C4-2B (cell line): ENCODE measurements at regions not wholly inside any gene's neighbourhood (a gene's known extent, or its start where the extent isn't known, plus 50 kb on each side); places are given as distances from the start of the nearest gene placed in this dataset.

ENCODE experiments used
- H3K27ac ChIP-seq: fragments of 450-650 bp; 2 replicates; pipeline ENCODE4 v1.5.1; 2017
- ZFX ChIP-seq: fragments of 450-650 bp; IDR thresholded peaks from 2 replicates; pipeline ENCODE4 v1.6.1; 2017
- TF ChIP-seq, protein P1 (sequence below): fragments of 450-650 bp; conservative IDR thresholded peaks from 2 replicates; pipeline ENCODE4 v1.5.1; 2017; ENCODE audit warnings: mild to moderate bottlenecking

DNA sequence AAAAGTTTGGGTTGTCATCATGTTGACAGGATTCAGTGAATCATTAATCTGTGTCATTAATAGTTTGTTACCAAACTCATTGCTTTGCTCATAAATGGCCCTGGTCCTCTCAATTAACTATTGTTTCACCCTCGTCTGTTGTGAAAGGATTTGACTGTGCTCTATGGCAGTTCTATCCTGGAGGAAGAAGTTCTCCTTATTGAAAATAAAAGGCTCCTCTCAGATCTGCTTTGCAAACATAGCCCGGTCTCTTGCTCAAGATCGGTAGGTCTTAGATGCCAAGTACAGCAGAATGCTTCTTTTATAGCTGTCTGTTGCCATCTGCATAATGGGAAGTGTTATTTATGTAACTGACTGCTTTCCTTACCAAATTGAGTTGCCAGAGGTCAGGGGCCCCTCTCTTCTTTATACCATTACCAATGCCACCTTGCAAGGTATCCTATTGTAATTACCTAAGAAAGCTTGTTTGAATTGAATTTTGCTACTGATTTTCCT lies 146.5 kb downstream of the EBLN2 start:
- no peak for TF ChIP-seq ZFX
- TF ChIP-seq, protein P1, sequence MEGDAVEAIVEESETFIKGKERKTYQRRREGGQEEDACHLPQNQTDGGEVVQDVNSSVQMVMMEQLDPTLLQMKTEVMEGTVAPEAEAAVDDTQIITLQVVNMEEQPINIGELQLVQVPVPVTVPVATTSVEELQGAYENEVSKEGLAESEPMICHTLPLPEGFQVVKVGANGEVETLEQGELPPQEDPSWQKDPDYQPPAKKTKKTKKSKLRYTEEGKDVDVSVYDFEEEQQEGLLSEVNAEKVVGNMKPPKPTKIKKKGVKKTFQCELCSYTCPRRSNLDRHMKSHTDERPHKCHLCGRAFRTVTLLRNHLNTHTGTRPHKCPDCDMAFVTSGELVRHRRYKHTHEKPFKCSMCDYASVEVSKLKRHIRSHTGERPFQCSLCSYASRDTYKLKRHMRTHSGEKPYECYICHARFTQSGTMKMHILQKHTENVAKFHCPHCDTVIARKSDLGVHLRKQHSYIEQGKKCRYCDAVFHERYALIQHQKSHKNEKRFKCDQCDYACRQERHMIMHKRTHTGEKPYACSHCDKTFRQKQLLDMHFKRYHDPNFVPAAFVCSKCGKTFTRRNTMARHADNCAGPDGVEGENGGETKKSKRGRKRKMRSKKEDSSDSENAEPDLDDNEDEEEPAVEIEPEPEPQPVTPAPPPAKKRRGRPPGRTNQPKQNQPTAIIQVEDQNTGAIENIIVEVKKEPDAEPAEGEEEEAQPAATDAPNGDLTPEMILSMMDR: no peak

DNA sequence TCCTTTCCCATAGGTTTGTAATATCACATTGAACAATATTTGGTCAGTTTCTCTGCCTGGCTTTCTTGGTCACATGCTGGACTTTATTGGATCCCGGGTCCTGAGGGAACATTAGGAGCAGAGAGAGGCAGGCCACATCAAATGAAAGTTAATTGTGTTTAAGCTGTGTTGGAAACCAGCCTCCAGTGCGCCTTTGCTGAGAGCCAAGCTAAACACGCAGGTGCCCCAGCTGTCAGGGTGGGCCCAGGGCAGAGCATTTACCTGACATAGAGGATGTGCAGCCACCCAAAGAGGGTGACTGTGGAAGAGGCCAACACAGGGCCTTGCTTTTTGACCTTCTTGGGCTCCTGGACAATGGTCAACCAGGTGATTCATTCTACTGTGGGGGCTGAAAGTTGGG lies 149.3 kb downstream of the EBLN2 start:
- no peak overlapping the region for H3K27ac ChIP-seq

More for the DNA sequence above, 146.5 kb downstream of the EBLN2 start:
- no peak overlapping the region for H3K27ac ChIP-seq

DNA sequence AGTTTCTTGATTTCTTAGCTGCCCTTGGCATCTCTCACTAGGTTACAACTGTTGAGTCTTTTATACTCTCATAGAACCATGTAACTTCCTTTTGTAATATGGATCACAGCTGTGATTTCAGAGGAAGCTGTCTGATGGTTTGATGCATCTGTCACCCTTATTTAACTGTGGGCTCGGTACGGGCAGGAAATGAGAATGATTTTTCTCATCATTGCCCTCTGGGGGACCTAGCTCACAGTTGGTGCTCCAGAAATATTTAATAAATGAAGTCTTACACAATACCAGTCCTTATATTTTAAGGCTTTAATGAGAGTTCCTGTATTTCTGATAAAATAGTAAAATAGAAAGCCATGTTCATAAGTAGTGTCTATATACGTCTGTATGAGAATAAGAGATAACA lies 151.2 kb downstream of the EBLN2 start:
- TF ChIP-seq, protein P1: no peak
- TF ChIP-seq ZFX: no peak
- no peak overlapping the region for H3K27ac ChIP-seq

More for the DNA sequence above, 149.3 kb downstream of the EBLN2 start:
- TF ChIP-seq, protein P1: no peak
- no peak for TF ChIP-seq ZFX

DNA sequence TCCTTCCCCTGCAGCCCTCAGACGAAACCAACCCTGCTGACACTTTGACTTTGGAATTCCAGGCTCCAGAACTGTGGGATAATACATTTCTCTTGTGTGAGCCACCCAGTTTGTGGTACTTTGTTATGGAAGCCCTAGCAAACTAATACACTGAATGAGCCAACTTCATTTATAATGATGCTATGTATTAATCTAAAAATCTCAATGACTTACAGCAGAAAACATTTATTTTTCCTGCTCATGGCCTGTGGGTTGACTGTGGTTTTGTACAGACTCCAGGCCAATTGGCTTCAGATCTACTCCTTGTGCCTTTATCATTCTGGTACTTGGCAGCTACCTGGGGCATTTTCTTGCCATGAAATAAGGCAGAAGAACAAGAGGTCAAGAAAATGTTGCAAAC lies 152.4 kb downstream of the EBLN2 start:
- TF ChIP-seq ZFX: no peak
- TF ChIP-seq, protein P1: no peak
- H3K27ac ChIP-seq: no peak overlapping the region

DNA sequence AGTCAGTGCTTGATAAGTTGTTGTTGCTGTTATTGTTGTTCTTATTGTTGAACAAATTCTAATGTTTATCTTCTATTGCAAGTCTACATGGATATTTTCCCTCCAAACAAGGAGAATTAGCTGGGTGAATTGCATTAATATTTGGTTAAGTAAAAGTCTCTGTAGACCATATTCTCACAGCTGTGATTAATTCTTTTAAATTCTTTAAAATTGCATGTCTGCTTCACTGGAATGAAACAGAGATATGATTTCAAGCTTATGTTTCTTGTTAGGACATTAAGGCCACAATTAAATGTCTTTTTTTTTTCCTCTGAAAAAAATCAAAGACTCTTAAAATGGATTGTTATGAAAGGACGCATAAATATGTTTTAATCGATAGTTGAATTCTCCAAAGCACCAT lies 153.4 kb downstream of the EBLN2 start:
- H3K27ac ChIP-seq: no peak overlapping the region
- TF ChIP-seq, protein P1: no peak
- TF ChIP-seq ZFX: no peak

DNA sequence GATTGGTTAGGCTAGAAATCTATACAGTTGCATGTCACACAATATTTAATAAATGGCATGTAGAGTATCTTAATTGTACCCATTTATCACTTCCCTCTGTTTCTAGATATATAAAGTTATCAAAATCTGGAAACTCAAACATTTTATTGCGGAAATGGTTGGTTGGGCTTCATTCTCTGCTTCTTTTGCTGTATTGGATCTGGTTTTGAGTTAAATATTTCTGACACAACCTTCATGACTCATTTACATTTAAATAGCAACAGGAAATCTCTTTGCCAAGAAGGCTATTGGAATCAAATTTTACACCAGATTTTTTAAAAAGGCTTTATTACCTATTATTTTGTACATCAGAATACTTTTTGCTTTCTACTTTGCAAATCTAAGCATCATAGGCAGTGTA lies 153.8 kb downstream of the EBLN2 start:
- TF ChIP-seq, protein P1: no peak
- TF ChIP-seq ZFX: no peak
- H3K27ac ChIP-seq: no peak overlapping the region

DNA sequence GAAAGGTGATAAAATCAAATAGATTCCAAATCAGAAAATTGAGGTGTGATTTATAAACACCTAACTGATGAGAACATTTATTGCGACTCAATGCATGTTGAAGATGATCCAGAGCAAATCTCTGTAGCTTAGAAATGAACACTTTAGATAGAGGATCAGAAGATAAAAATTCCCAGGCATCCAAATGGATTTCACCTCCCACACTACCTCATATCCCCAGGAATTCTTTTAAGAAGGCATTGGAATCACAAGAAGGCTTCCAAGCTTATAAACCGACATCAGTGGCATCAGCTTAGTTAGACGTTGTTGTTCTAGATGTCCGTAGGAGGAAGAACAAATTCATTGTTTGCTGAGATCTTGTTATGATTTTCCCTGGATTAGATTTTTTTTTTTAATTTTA lies 154.4 kb downstream of the EBLN2 start:
- H3K27ac ChIP-seq: no peak overlapping the region

More for the DNA sequence above, 154.4 kb downstream of the EBLN2 start:
- TF ChIP-seq, protein P1: no peak
- no peak for TF ChIP-seq ZFX
